Right atrium auricular region (tissue), 2 donors: ENCODE measurements at regions not wholly inside any gene's neighbourhood (a gene's known extent, or its start where the extent isn't known, plus 50 kb on each side); places are given as distances from the start of the nearest gene placed in this dataset.

ENCODE experiments used
- DNase-seq: peaks from one replicate; pipeline ENCODE4 v3.0.0-alpha.2; 2019; ENCODE audit warnings: low spot score
- H3K27ac ChIP-seq, 2 donors: fragments of 200-600 bp; sonication (generic); 1 replicate in 1 of 2; 2 replicates in 1 of 2; pipeline ENCODE4 v1.5.1; 2016 to 2019
- H3K27me3 ChIP-seq, 2 donors: fragments of 200-600 bp; sonication (generic); one replicate each; pipeline versions ENCODE4 v1.5.1 to v1.6.0; 2017 to 2019
- H3K36me3 ChIP-seq: fragments of 200-600 bp; sonication (generic); one replicate; pipeline ENCODE4 v1.5.1; 2016
- H3K4me1 ChIP-seq, 2 donors: fragments of 200-600 bp; sonication (generic); one replicate each; pipeline versions ENCODE4 v1.5.1 to v1.6.0; 2017 to 2019
- H3K4me3 ChIP-seq, 2 donors: fragments of 200-600 bp; sonication (generic); 1 replicate in 1 of 2; 2 replicates in 1 of 2; pipeline ENCODE4 v1.5.1; 2017 to 2019; ENCODE audit warnings: mild to moderate bottlenecking in 1 of 2, moderate library complexity in 1 of 2
- H3K9me3 ChIP-seq, 2 donors: fragments of 200-600 bp; sonication (generic); one replicate each; pipeline ENCODE4 v1.5.1; 2019
- TF ChIP-seq, protein P1 (sequence below), 2 donors: fragments of 200-600 bp; sonication (generic); IDR thresholded peaks; one replicate each; pipeline ENCODE4 v1.5.1; 2019; ENCODE audit warnings: antibody characterized with exemption in 2 of 2

DNA sequence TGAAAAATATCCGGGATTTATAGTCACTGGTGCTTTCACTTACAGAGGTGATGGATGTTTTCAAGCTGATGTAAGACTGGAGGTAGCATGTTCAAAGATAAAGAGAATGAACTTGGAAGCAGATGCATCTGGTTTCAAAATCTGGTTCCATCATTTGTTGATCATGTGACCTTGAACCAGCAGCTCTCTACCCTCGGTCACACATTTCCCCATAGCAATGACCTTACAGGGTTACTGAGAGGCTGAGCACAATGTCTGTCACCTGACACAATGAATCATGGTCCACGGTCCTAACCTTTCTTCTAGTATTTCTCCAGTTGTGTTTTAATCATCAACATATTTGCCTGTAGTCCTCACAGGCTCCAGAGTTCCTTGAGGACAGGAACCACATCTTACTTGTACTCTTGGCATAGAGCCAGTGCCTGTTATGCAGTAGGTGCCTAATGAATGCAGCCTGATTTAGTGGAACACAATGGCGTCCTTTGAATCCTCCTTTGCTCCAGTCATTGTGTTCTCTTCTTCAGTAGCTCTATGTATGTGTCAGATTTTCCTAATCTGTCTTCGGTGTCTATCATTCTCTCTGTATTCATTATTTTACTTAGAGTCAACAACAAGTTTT is 667.3 kb downstream of the PTPRU start:
- Histone ChIP-seq H3K27me3 (no peaks in the 10 kb centered on the region), H3K27ac (no peak overlapping the region), H3K9me3 (no peaks in the 10 kb centered on the region), H3K4me3 (no peak overlapping the region), H3K36me3 (no peaks in the 10 kb centered on the region), H3K4me1 (peaks cover 0 to 16% of the 10 kb centered on the region in 2 donors)
- TF ChIP-seq, protein P1, sequence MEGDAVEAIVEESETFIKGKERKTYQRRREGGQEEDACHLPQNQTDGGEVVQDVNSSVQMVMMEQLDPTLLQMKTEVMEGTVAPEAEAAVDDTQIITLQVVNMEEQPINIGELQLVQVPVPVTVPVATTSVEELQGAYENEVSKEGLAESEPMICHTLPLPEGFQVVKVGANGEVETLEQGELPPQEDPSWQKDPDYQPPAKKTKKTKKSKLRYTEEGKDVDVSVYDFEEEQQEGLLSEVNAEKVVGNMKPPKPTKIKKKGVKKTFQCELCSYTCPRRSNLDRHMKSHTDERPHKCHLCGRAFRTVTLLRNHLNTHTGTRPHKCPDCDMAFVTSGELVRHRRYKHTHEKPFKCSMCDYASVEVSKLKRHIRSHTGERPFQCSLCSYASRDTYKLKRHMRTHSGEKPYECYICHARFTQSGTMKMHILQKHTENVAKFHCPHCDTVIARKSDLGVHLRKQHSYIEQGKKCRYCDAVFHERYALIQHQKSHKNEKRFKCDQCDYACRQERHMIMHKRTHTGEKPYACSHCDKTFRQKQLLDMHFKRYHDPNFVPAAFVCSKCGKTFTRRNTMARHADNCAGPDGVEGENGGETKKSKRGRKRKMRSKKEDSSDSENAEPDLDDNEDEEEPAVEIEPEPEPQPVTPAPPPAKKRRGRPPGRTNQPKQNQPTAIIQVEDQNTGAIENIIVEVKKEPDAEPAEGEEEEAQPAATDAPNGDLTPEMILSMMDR (IDR thresholded peaks at IDR 0.05), result no peak
- no peak for DNase-seq

DNA sequence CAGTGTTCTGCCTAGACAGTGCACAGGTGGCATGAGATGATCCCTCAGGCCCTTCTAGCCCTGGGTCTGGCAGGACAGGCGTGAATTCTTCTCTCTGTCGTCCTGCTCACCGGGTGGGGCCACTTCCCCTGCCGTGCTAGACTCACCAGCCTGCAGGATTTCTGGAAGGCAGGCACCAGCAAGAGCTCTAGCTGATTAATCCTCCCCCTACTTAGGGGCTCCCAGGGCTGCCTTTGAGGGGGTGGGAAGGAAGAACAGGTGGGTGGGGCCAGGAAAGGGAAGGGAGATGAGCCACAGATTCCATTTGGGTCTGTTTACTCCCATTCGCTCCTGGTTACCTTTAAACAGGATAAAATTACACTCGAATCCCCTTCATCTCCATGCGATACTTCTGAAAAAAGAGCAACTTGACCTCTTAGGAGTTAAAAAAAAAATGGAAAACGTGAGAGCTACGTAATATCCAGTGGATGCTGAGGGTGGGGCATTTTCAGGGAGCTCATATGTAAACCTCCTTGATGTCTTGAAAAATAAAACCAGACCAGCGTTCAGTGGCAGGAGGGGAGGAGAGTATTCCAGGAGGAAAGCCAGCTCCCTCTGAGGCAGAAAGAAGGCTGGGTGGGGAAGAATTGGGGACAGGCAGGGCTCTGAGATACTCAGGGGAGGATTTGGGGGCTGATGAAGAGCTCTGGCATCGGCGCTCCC is 665.5 kb downstream of the PTPRU start:
- Histone ChIP-seq H3K36me3 (no peaks in the 10 kb centered on the region), H3K4me1 (peaks cover 0 to 16% of the 10 kb centered on the region in 2 donors), H3K4me3 (no peak overlapping the region), H3K27me3 (no peaks in the 10 kb centered on the region), H3K27ac (peak overlapping the region; percentile 62 to 89), H3K9me3 (no peaks in the 10 kb centered on the region)
- TF ChIP-seq, protein P1 (IDR thresholded peaks at IDR 0.05), result no peak
- DNase-seq, result no peak

DNA sequence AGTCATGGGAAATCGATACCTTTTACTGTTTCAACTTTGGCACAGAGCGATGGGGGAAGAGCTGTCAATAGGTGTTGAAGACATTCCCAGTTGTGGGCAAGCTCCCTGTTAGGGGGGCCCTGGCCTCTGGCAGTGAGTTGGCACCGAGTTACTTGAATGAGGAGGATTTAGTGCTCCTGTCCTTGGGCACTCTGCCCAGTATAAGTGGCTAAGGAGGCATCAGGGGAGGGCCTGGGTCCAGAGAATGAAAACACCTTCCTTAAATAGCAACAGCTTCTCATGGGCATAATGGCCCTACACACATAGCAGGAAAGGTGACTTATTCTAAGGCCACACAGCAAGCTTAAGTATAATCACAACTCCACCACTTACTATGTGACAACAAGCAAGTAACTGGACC is 664.4 kb downstream of the PTPRU start:
- H3K4me1 ChIP-seq, result peaks cover 0 to 16% of the 10 kb centered on the region in 2 donors
- peak overlapping the region in 1 of 2 donors; percentile 9 for H3K4me3 ChIP-seq
- TF ChIP-seq, protein P1 (IDR thresholded peaks at IDR 0.05), result no peak
- no peak for DNase-seq
- no peaks in the 10 kb centered on the region for H3K9me3 ChIP-seq
- H3K27me3 ChIP-seq, result no peaks in the 10 kb centered on the region
- peak overlapping the region; percentile 62 to 89 for H3K27ac ChIP-seq
- H3K36me3 ChIP-seq, result no peaks in the 10 kb centered on the region

DNA sequence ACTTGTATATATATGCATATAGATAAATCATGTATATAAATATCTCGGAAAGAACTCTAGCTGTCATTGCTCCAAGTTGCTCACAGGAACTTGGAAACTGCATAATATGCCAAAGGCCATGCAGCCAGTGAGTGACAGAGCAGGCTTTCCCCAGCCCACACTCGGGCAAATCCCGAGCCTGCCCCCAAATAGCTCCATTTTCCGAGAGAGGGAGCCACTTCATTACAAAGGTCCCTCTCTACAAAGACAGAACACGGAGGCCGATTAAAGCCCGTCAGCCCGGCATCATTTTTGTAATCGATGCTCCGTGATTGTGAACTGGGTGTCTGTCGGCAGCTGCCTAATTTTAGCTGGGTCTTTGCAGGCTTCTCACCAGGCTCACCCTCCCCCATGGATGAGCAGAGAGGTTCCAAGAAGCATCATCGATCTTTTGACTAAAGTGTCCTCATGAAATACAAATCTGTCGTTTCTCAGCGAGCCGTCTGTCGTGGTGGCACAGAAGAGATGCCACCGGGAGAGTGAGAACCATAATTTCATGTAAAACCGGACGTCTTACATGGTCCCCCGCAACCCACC is 663.9 kb downstream of the PTPRU start:
- H3K27me3 ChIP-seq, result no peaks in the 10 kb centered on the region
- no peak for DNase-seq
- TF ChIP-seq, protein P1 (IDR thresholded peaks at IDR 0.05), result peak in 1 of 2 donors; percentile 39
- peak overlapping the region; percentile 62 to 89 for H3K27ac ChIP-seq
- H3K4me3 ChIP-seq, result peak overlapping the region in 1 of 2 donors; percentile 9
- peaks cover 0 to 16% of the 10 kb centered on the region in 2 donors for H3K4me1 ChIP-seq
- H3K9me3 ChIP-seq, result no peaks in the 10 kb centered on the region
- H3K36me3 ChIP-seq, result no peaks in the 10 kb centered on the region

DNA sequence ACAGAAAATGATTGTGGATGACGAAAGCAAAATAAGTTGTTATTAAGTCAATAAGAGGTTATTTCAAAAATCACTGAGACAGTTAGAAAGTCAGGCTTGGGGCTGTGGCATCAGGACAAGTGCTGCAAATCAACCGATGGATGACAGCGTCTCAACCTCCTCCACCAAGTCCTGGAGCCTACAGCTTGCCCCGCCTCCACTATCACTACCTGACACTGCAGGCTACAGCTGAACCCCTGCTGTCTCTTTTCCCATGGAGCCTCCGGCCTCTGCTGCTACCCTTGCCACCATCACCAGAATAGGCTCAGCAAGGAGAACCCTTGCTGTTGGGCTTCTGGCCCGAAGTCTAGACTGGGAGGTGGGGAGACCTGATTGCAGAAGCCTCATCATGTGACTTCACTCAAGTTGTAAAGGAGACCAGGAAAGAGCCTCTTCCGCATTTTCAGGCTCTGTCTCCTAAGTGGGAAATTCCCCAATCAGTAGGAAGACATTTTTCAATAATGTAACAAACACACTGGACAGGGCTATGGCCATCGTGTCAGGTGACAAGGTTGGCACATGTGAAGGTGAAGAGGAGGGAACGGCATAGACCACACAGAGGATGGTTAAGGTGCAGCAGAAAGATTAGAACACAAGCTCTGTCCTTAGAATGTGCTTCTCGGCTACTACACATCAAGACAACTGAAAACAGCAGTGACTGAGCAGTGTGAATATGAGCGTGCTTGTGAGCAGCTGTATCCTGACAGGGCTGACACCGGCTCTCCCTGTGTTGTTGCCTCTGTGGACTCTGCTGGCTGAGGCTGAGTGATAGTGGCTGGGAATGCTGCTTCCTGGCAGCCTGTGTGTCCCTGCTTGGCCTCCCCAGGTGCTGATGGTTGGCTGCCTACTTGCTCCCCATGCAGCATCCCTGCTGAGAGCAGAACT is 660.7 kb downstream of the PTPRU start:
- H3K27ac ChIP-seq, result no peak overlapping the region
- H3K4me1 ChIP-seq, result peaks cover 0 to 13% of the 10 kb centered on the region in 2 donors
- no peaks in the 10 kb centered on the region for H3K36me3 ChIP-seq
- no peaks in the 10 kb centered on the region for H3K9me3 ChIP-seq
- TF ChIP-seq, protein P1 (IDR thresholded peaks at IDR 0.05), result no peak
- H3K4me3 ChIP-seq, result no peak overlapping the region
- no peaks in the 10 kb centered on the region for H3K27me3 ChIP-seq
- no peak for DNase-seq
